SK-N-MC (cell line): ENCODE measurements at regions not wholly inside any gene's neighbourhood (a gene's known extent, or its start where the extent isn't known, plus 50 kb on each side); places are given as distances from the start of the nearest gene placed in this dataset.

ENCODE experiments used
- EZH2 ChIP-seq: fragments of 200-600 bp; sonication (generic); IDR thresholded peaks from one replicate; pipeline ENCODE4 v1.6.1; 2017; ENCODE audit warnings: antibody characterized with exemption
- FOXP2 ChIP-seq: optimal IDR thresholded peaks from 2 replicates; pipeline ENCODE3; 2011; ENCODE audit warnings: mild to moderate bottlenecking, moderate library complexity; ENCODE audit not compliant: insufficient read depth; ENCODE audit errors: extremely low read length, control extremely low read depth
- POLR2AphosphoS5 ChIP-seq: IDR thresholded peaks from 2 replicates; pipeline ENCODE4 v1.6.1; 2012; ENCODE audit warnings: mild to moderate bottlenecking, low read depth, low read length, borderline replicate concordance

DNA sequence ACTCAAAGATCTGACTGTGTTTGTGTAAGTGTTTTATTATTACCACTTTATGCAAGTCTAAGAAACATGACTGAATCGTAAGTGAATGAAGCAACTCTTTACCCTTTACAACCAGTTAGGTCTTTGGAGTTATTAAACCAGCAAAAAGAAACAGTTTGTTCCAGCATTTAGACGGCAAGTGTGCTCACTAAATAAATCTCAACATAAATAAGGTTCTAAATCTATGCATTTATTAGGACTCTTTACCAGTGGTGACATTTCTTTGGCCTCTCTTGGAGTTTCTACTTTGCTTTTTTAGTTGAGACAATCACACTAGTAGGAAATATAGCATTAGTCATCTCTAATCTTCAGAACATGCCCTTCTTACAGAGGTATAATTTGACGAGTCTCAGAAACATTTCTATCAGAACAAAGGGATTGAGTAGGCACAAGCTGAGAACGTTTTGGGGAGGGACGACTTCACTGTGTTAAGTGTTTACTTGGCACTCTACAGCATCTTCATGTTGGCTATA is 739.9 kb upstream of the NR2F2 start:
- TF ChIP-seq POLR2AphosphoS5 (no peak), EZH2 (no peak), FOXP2 (no peak)
